Prostate gland (tissue), 2 donors: ENCODE measurements at regions not wholly inside any gene's neighbourhood (a gene's known extent, or its start where the extent isn't known, plus 50 kb on each side); places are given as distances from the start of the nearest gene placed in this dataset.

ENCODE experiments used
- POLR2A ChIP-seq: fragments of 450-650 bp; IDR thresholded peaks from one replicate; pipeline ENCODE4 v1.6.1; 2016; ENCODE audit warnings: antibody characterized with exemption, mild to moderate bottlenecking
- TF ChIP-seq, protein P1 (sequence below), 4 experiments: fragments of 200-600 bp in 2 of 4; fragments of 450-650 bp in 2 of 4; sonication (generic) in 2 of 4; IDR thresholded peaks; 1 replicate in 3 of 4; 2 replicates in 1 of 4; pipeline ENCODE4 v1.5.1; 2016 to 2019; ENCODE audit warnings: antibody characterized with exemption in 4 of 4, mild to moderate bottlenecking in 2 of 4, moderate library complexity in 2 of 4

DNA sequence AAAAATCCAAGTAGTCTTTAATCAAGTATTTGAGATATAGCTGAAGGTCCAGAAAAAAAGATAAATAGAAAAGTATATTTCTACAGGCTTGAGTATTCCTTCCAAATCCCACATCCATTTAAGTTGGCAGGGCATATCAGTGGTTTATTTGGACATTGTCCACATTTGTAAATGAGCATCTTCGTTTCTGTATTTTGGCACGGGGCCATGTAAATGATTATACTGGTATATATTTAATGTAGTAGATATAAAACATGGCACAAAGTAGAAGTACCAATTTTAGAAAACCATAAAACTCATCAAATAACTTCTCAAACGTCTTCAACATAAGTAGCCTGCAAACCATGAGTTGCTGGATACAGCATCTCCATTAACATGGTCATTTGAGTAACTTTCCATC, 437.4 kb upstream of the SOX5 start:
- TF ChIP-seq, protein P1, sequence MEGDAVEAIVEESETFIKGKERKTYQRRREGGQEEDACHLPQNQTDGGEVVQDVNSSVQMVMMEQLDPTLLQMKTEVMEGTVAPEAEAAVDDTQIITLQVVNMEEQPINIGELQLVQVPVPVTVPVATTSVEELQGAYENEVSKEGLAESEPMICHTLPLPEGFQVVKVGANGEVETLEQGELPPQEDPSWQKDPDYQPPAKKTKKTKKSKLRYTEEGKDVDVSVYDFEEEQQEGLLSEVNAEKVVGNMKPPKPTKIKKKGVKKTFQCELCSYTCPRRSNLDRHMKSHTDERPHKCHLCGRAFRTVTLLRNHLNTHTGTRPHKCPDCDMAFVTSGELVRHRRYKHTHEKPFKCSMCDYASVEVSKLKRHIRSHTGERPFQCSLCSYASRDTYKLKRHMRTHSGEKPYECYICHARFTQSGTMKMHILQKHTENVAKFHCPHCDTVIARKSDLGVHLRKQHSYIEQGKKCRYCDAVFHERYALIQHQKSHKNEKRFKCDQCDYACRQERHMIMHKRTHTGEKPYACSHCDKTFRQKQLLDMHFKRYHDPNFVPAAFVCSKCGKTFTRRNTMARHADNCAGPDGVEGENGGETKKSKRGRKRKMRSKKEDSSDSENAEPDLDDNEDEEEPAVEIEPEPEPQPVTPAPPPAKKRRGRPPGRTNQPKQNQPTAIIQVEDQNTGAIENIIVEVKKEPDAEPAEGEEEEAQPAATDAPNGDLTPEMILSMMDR (IDR thresholded peaks at IDR 0.05): no peak
- no peak for TF ChIP-seq POLR2A
